Astrocyte of the spinal cord (primary cell): ENCODE measurements at regions not wholly inside any gene's neighbourhood (a gene's known extent, or its start where the extent isn't known, plus 50 kb on each side); places are given as distances from the start of the nearest gene placed in this dataset.
"Not testable (repeated sequence)": the region's sequence is repeated elsewhere in the genome, so short reads cannot be mapped to it uniquely, and the experiment has no call there.

ENCODE experiments used
- DNase-seq: peaks from one replicate; pipeline ENCODE4 v3.0.0; 2011; ENCODE audit warnings: low read depth, low spot score
- H3K4me3 ChIP-seq: 2 replicates; pipeline ENCODE4 v1.5.1; 2011; ENCODE audit warnings: low read depth, mild to moderate bottlenecking, low read length, moderate library complexity
- CTCF ChIP-seq: IDR thresholded peaks from 2 replicates; pipeline ENCODE4 v1.5.1; 2012; ENCODE audit warnings: low read depth, mild to moderate bottlenecking, low read length, inconsistent platforms
- in situ Hi-C: cut with HindIII; loops from 2 replicates; pipeline ENCODE4 v1.10.0; 2017; ENCODE audit warnings: low sequenced_read_pairs

DNA sequence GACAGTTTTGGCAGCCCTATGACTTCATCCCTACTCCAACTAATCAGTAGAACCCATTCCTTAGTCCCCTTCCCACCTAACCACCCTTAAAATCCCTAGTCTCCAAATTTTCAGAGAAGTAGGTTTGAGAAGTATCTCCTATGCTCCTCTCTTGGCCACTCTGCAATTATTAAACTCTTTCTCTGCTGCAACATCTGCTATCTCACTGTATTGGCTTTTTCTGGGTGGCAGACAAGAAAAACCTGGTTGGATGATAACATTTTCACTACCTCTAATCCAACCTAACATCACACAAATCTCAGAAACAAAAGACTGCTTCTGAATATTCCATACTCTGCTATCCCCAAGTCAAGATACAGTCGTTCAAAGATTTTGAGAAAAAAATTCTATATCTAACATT is 542.4 kb upstream of the SOX9 start:
- DNase-seq, result no peak
- no peak for TF ChIP-seq CTCF
- H3K4me3 ChIP-seq, result no peak overlapping the region
- in situ Hi-C loops, result no loop called here

- no peak for DNase-seq
- no peak for TF ChIP-seq CTCF
- H3K4me3 ChIP-seq, result no peak overlapping the region
- in situ Hi-C loops, result no loop called here
Measured at GRCh38 chr17:71580220-71580619, 540.6 kb upstream of the SOX9 start.

GRCh38 chr17:71585540-71585939 is 535.3 kb upstream of the SOX9 start:
- no peak for TF ChIP-seq CTCF
- in situ Hi-C loops, result no loop called here
- H3K4me3 ChIP-seq, result no peak overlapping the region
- no peak for DNase-seq

GRCh38 chr17:71592431-71592830 is 528.4 kb upstream of the SOX9 start:
- DNase-seq, result no peak
- H3K4me3 ChIP-seq, result no peak overlapping the region
- in situ Hi-C loops, result no loop called here
- no peak for TF ChIP-seq CTCF

DNA sequence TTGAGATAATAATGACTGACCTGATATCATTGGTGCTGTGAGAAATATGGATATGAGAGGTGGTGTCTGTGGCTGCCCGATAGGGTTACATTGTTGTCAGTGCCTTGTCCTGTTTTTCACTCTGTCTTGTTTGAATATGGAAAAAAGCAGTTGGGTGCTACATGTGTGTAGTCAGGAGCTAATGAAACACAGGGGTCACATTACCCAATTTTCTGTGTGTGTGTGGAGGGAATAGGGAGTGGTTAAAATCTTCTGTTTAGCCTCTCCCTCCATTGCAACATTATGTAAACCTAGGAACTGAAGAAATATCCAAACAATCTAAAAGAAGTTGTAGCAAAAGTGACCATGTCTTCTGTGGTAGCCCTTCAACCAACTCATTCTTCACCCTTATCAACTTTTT is 527.7 kb upstream of the SOX9 start:
- TF ChIP-seq CTCF, result no peak
- no peak for DNase-seq
- H3K4me3 ChIP-seq, result no peak overlapping the region
- in situ Hi-C loops, result no loop called here

GRCh38 chr17:71599583-71599982 is 521.2 kb upstream of the SOX9 start:
- H3K4me3 ChIP-seq, in situ Hi-C loops, DNase-seq: not testable (repeated sequence)

GRCh38 chr17:71600137-71600789 is 520.6 kb upstream of the SOX9 start:
- DNase-seq, result no peak
- in situ Hi-C loops, result no loop called here
- no peak overlapping the region for H3K4me3 ChIP-seq
- no peak for TF ChIP-seq CTCF
